ENCODE measurements at regions not wholly inside any gene's neighbourhood (a gene's known extent, or its start where the extent isn't known, plus 50 kb on each side); places are given as distances from the start of the nearest gene placed in this dataset.

DNA sequence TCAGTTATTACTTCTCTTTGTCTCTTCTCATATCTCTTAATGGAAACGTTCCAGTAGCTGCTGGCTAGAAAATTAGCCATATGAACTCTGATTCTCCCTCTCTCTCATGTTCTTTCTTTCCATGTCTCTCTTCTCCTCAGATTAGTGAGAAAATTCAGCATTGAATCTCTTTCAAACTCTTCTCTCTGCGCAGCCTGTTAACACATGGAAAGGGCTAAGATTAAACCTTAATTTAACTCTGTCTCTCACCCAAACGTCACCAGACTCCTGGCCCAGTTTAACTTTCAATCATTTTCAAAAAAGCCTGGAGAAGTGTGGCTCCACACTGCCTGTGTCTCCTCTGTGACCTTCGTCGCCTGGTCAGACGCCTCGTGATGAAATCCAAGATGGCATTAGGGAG lies 1234.2 kb downstream of the BCL11B start:
- TF ChIP-seq, protein P1, sequence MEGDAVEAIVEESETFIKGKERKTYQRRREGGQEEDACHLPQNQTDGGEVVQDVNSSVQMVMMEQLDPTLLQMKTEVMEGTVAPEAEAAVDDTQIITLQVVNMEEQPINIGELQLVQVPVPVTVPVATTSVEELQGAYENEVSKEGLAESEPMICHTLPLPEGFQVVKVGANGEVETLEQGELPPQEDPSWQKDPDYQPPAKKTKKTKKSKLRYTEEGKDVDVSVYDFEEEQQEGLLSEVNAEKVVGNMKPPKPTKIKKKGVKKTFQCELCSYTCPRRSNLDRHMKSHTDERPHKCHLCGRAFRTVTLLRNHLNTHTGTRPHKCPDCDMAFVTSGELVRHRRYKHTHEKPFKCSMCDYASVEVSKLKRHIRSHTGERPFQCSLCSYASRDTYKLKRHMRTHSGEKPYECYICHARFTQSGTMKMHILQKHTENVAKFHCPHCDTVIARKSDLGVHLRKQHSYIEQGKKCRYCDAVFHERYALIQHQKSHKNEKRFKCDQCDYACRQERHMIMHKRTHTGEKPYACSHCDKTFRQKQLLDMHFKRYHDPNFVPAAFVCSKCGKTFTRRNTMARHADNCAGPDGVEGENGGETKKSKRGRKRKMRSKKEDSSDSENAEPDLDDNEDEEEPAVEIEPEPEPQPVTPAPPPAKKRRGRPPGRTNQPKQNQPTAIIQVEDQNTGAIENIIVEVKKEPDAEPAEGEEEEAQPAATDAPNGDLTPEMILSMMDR (IDR thresholded peaks at IDR 0.05): no peak
- TF ChIP-seq POLR2A (IDR thresholded peaks at IDR 0.05) (no peak), POLR2AphosphoS5 (IDR thresholded peaks at IDR 0.05) (no peak)

Measured in prostate gland (tissue), 2 donors.